Nephron progenitor cell (in vitro differentiated cells): ENCODE measurements at regions not wholly inside any gene's neighbourhood (a gene's known extent, or its start where the extent isn't known, plus 50 kb on each side); places are given as distances from the start of the nearest gene placed in this dataset.

ENCODE experiments used
- DNase-seq: peaks from one replicate; pipeline ENCODE4 v3.0.0; 2021
- H3K27ac Mint-ChIP-seq: 2 replicates; pipeline ENCODE4 v1.8.0; 2021; ENCODE audit warnings: mild to moderate bottlenecking, moderate library complexity, mixed read lengths
- H3K27me3 Mint-ChIP-seq: 2 replicates; pipeline ENCODE4 v1.8.0; 2021; ENCODE audit warnings: mild to moderate bottlenecking, low read depth, mixed read lengths; ENCODE audit not compliant: poor library complexity
- H3K36me3 Mint-ChIP-seq: 2 replicates; pipeline ENCODE4 v1.8.0; 2021; ENCODE audit warnings: low read depth, mixed read lengths
- H3K4me1 Mint-ChIP-seq: 2 replicates; pipeline ENCODE4 v1.8.0; 2021; ENCODE audit warnings: mixed read lengths
- H3K4me3 Mint-ChIP-seq: 2 replicates; pipeline ENCODE4 v1.8.0; 2021; ENCODE audit warnings: mild to moderate bottlenecking, moderate library complexity, mixed read lengths
- H3K9me3 Mint-ChIP-seq: 2 replicates; pipeline ENCODE4 v1.8.0; 2021; ENCODE audit warnings: mild to moderate bottlenecking, moderate library complexity, mixed read lengths
- TF ChIP-seq, protein P1 (sequence below): fragments of 200-600 bp; sonication (generic); IDR thresholded peaks from 2 replicates; pipeline ENCODE4 v1.5.0; 2021; ENCODE audit warnings: antibody characterized with exemption

DNA sequence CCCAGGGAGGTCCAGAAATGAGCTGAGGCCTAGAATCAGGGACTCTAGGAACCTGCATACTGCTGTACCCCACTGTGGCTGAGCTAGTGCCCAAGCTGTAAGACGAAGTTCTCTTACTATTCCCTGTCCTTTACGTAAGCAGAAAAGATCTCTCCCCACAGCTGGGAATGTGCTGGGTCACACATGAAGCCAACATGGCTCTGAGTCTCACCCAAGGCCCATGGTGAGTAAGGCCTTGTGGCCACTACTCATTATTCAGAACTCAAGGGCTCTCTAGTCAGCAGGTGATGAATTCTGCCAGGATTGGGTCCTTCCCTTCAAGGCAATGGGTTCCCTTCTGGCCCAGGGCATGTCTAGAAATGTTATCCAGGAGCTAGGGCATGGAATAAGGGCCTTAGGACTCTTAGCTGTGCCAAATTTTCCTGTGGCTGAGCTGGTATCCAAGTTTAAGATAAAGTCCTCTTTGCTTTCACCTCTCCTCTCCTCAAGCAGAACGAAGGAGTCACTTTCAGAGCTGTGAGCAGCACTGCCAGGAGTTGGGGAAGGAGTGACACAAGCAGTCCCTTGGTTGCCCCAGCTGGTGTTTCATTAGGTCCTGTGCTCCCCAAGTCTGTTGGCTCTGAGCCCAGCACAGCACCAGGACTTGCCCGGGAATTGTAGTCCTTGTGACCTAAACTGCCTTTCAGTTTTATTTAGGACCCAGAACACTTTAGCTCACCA, 707.6 kb downstream of the SLC4A3 start:
- Mint-ChIP-seq H3K4me1 (no peaks in the 10 kb centered on the region), H3K27ac (no peak overlapping the region), H3K9me3 (peaks cover 23% of the 10 kb centered on the region), H3K4me3 (no peak overlapping the region), H3K27me3 (no peaks in the 10 kb centered on the region), H3K36me3 (peaks cover 9% of the 10 kb centered on the region)
- TF ChIP-seq, protein P1, sequence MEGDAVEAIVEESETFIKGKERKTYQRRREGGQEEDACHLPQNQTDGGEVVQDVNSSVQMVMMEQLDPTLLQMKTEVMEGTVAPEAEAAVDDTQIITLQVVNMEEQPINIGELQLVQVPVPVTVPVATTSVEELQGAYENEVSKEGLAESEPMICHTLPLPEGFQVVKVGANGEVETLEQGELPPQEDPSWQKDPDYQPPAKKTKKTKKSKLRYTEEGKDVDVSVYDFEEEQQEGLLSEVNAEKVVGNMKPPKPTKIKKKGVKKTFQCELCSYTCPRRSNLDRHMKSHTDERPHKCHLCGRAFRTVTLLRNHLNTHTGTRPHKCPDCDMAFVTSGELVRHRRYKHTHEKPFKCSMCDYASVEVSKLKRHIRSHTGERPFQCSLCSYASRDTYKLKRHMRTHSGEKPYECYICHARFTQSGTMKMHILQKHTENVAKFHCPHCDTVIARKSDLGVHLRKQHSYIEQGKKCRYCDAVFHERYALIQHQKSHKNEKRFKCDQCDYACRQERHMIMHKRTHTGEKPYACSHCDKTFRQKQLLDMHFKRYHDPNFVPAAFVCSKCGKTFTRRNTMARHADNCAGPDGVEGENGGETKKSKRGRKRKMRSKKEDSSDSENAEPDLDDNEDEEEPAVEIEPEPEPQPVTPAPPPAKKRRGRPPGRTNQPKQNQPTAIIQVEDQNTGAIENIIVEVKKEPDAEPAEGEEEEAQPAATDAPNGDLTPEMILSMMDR: no peak
- no peak for DNase-seq

DNA sequence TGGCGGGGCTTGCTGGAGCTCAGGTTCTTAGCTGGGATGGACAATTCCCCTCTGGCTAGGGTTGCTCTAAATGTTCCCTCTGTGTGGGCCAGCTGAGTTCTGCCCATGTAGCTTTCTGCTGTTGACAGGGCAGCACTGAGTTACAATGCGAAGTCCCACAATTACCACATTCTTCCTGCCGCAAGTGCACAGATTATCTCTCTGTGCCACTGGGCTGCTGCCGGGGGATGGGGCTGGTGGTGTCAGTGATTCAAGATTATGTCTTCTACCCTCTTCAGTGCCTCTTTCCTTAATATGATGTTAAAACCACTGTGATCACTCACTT, 708.1 kb downstream of the SLC4A3 start:
- H3K27ac Mint-ChIP-seq: no peak overlapping the region

DNA sequence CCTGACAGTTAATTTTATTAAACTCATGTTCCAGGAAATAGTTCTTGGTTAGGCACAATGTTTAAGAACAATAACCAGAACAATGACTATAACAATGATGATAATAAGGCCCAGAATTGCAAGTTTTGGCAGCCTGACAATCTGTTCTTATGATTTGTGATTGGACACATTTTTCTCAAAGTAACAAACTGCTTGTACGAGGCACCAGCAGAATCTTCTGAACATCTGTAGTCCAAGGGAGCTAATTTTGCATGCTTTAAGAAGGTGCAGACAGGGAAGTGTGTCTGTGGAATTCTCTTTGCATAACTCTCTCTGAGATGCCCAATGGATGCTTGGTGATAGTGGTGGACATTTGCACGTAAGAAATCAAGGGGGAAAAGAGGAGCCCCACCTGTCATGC, 709.3 kb downstream of the SLC4A3 start:
- H3K27me3 Mint-ChIP-seq: no peaks in the 10 kb centered on the region
- no peak for DNase-seq
- H3K4me1 Mint-ChIP-seq: no peaks in the 10 kb centered on the region
- no peaks in the 10 kb centered on the region for H3K36me3 Mint-ChIP-seq
- TF ChIP-seq, protein P1: no peak
- no peak overlapping the region for H3K4me3 Mint-ChIP-seq
- H3K9me3 Mint-ChIP-seq: peaks cover 9% of the 10 kb centered on the region
- H3K27ac Mint-ChIP-seq: no peak overlapping the region

More for the DNA sequence above, 708.1 kb downstream of the SLC4A3 start:
- H3K36me3 Mint-ChIP-seq: peaks cover 7% of the 10 kb centered on the region
- DNase-seq: no peak
- H3K27me3 Mint-ChIP-seq: no peaks in the 10 kb centered on the region
- no peaks in the 10 kb centered on the region for H3K4me1 Mint-ChIP-seq
- H3K4me3 Mint-ChIP-seq: no peak overlapping the region
- TF ChIP-seq, protein P1: no peak
- peaks cover 18% of the 10 kb centered on the region for H3K9me3 Mint-ChIP-seq

GRCh38 chr2:220337611-220338440, 710.4 kb downstream of the SLC4A3 start:
- no peak overlapping the region for H3K27ac Mint-ChIP-seq
- no peaks in the 10 kb centered on the region for H3K36me3 Mint-ChIP-seq
- no peak overlapping the region for H3K4me3 Mint-ChIP-seq
- DNase-seq: no peak
- H3K4me1 Mint-ChIP-seq: no peaks in the 10 kb centered on the region
- H3K27me3 Mint-ChIP-seq: no peaks in the 10 kb centered on the region
- no peaks in the 10 kb centered on the region for H3K9me3 Mint-ChIP-seq
- TF ChIP-seq, protein P1: no peak

- TF ChIP-seq, protein P1: no peak
- no peak for DNase-seq
- H3K4me1 Mint-ChIP-seq: no peaks in the 10 kb centered on the region
- H3K27me3 Mint-ChIP-seq: no peaks in the 10 kb centered on the region
- no peak overlapping the region for H3K4me3 Mint-ChIP-seq
- no peaks in the 10 kb centered on the region for H3K9me3 Mint-ChIP-seq
- H3K27ac Mint-ChIP-seq: no peak overlapping the region
- H3K36me3 Mint-ChIP-seq: no peaks in the 10 kb centered on the region
Measured at GRCh38 chr2:220341014-220341413, 713.6 kb downstream of the SLC4A3 start.
